AG04450 (cell line): ENCODE measurements at regions not wholly inside any gene's neighbourhood (a gene's known extent, or its start where the extent isn't known, plus 50 kb on each side); places are given as distances from the start of the nearest gene placed in this dataset.
"Not testable (repeated sequence)": the region's sequence is repeated elsewhere in the genome, so short reads cannot be mapped to it uniquely, and the experiment has no call there.

Experiments used
- CTCF ChIA-PET: fragments of 300-600, 350-600 bp; formaldehyde crosslinking; extraction: SDS; loops from one replicate; lab custom pipeline; 2022; ENCODE audit warnings: antibody characterized with exemption, inconsistent platforms; lab: Charles Lee
- POLR2A ChIA-PET: fragments of 350-600 bp; formaldehyde crosslinking; extraction: SDS; loops from one replicate; lab custom pipeline; 2021; ENCODE audit warnings: antibody characterized with exemption, inconsistent platforms; lab: Yijun Ruan, JAX
- DNase-seq: peaks from one replicate; pipeline ENCODE4 v3.0.0-alpha.2; 2011; ENCODE audit warnings: low read depth, low spot score
- H3K27ac ChIP-seq: one replicate; pipeline ENCODE4 v1.5.1; 2012; ENCODE audit warnings: low read depth, low read length, control low read depth
- H3K27me3 ChIP-seq: one replicate; pipeline ENCODE4 v1.6.0; 2012; ENCODE audit warnings: low read length; ENCODE audit not compliant: control insufficient read depth, insufficient read depth
- H3K4me3 ChIP-seq: 2 replicates; pipeline ENCODE4 v1.5.1; 2011; ENCODE audit warnings: mild to moderate bottlenecking, low read depth, low read length, control low read depth
- H3K9me3 ChIP-seq: 2 replicates; pipeline ENCODE4 v1.5.1; 2012; ENCODE audit warnings: low read length; ENCODE audit not compliant: control insufficient read depth, insufficient read depth
- TF ChIP-seq, protein P1 (sequence below): IDR thresholded peaks from 2 replicates; pipeline ENCODE4 v1.5.1; 2011; ENCODE audit warnings: low read depth, low read length, control low read depth, inconsistent platforms

DNA sequence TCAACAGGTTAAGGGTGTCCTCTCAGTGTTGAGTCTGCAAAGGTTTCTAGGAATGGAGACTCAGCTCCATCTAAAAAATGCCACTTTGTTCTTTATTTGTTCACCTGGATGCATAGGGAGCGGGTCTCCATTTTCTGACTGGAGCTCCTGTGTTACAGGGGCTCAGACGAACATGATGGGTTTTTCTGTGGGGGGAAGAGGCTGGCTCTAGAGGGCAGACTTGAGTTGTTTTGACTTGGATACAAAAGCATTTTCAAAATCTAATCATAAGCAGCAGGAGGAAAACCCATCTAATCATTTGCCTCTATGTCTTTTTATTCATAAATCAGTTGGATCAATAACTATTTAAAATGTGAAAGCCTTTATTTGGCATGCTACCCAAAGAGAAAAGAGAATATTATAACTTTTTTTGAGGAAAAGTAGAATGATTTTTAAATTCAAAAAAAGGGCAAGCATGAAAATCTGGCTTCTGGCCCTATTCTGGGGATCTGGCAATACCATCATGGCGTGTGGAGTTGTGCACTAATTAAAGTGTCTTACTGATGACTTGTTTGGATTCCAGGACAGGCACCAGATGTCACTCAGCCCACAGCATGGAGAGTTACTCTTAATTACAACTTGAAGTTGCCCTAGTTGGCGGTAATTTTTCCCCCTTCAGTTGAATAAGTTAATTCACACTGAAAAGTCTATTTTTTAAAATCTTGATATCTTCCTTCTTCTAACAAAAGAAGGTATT lies 594.9 kb downstream of the REEP3 start:
- ChIA-PET CTCF (interaction anchor here (1.6 kb wide), 1 partner anchor 12 kb away, joined by 4 read pairs; no protein-coding TSS in a partner anchor), POLR2A (no interaction called here)
- H3K9me3 ChIP-seq, result no peaks in the 10 kb centered on the region
- TF ChIP-seq, protein P1, sequence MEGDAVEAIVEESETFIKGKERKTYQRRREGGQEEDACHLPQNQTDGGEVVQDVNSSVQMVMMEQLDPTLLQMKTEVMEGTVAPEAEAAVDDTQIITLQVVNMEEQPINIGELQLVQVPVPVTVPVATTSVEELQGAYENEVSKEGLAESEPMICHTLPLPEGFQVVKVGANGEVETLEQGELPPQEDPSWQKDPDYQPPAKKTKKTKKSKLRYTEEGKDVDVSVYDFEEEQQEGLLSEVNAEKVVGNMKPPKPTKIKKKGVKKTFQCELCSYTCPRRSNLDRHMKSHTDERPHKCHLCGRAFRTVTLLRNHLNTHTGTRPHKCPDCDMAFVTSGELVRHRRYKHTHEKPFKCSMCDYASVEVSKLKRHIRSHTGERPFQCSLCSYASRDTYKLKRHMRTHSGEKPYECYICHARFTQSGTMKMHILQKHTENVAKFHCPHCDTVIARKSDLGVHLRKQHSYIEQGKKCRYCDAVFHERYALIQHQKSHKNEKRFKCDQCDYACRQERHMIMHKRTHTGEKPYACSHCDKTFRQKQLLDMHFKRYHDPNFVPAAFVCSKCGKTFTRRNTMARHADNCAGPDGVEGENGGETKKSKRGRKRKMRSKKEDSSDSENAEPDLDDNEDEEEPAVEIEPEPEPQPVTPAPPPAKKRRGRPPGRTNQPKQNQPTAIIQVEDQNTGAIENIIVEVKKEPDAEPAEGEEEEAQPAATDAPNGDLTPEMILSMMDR, result peak; percentile 44; the same call in 1 of the 2 replicates
- H3K27me3 ChIP-seq, result no peaks in the 10 kb centered on the region
- H3K27ac ChIP-seq, result no peak overlapping the region
- H3K4me3 ChIP-seq, result no peak overlapping the region
- DNase-seq, result no peak

DNA sequence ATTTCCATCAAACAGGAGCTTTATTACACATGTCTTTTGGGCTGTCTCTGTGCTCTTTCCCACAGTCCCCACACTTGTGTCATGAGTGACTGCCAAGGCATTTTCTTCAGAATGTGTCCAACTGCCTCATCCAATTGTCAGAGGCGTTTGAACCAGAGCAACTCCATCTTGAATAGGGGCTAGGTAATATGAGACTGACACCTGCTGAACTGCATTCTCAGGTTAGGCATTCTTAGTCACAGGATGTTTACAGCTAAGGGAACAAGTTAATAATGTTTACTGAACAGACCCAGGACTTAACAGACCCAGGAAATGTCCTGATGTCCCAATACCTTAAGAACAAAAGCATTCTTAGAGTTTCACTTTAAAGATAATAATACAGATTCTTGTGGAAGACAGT lies 595.5 kb downstream of the REEP3 start:
- H3K9me3 ChIP-seq, result no peaks in the 10 kb centered on the region
- H3K4me3 ChIP-seq, result no peak overlapping the region
- ChIA-PET POLR2A (no interaction called here), CTCF (no interaction called here)
- DNase-seq, result no peak
- TF ChIP-seq, protein P1, result no peak
- no peak overlapping the region for H3K27ac ChIP-seq
- no peaks in the 10 kb centered on the region for H3K27me3 ChIP-seq

DNA sequence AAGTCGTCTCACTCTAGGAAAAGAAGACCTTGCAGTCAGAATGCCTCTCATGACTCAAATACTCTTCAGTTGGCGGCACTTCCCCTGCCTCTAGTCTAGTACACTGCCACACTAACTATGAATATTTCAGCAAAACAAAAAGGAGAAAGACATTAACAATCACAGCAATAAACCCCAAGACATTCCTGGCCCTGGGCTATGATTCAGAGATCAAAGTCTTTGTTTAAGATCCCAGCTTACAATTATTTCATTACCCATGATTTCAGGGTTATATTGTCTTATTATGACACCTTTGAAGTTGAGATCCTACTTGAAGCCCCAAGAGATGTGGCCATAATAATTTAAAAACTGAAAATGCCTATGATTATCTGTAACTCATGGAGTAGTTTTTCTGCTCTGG lies 597.5 kb downstream of the REEP3 start:
- POLR2A ChIA-PET, result no interaction called here
- CTCF ChIA-PET, result no interaction called here
- H3K27ac ChIP-seq, result no peak overlapping the region
- no peaks in the 10 kb centered on the region for H3K9me3 ChIP-seq
- TF ChIP-seq, protein P1, result no peak
- no peaks in the 10 kb centered on the region for H3K27me3 ChIP-seq
- H3K4me3 ChIP-seq, result no peak overlapping the region
- DNase-seq, result no peak

DNA sequence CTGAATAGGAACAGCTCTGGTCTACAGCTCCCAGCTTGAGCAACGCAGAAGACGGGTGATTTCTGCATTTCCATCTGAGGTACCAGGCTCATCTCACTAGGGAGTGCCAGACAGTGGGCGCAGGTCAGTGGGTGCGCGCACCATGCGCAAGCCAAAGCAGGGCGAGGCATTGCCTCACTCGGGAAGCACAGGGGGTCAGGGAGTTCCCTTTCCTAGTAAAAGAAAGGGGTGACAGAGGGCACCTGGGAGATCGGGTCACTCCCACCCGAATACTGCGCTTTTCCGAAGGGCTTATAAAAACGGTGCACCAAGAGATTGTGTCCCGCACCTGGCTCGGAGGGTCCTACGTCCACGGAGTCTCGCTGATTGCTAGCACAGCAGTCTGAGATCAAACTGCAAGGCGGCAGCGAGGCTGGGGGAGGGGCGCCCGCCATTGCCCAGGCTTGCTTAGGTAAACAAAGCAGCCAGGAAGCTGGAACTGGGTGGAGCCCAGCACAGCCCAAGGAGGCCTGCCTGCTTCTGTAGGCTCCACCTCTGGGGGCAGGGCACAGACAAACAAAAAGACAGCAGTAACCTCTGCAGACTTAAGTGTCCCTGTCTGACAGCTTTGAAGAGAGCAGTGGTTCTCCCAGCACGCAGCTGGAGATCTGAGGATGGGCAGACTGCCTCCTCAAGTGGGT lies 599.2 kb downstream of the REEP3 start:
- DNase-seq, H3K9me3 ChIP-seq, H3K27ac ChIP-seq, H3K4me3 ChIP-seq, CTCF ChIA-PET, POLR2A ChIA-PET, H3K27me3 ChIP-seq: not testable (repeated sequence)

DNA sequence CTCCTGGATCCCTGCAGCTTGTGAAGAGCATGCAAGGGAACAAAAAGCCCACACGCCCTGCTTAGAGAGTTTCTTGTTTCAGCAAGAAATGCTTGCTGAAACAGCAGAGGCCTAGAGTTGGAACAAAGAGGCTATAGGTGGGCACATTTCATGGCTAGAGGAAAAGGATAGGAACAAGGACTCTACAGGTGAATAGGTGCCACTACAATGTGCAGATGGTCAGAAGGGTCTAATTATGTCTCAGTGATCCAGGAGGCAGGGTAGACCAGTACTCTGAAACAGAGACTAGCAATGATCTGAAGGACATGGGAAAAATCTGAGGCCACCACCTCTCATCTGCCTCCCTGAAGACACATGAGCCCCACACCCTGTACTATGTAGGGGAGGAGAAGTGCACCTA lies 609.0 kb downstream of the REEP3 start:
- Histone ChIP-seq H3K27ac (no peak overlapping the region), H3K9me3 (no peaks in the 10 kb centered on the region), H3K4me3 (no peak overlapping the region), H3K27me3 (no peaks in the 10 kb centered on the region)
- ChIA-PET CTCF (no interaction called here), POLR2A (no interaction called here)
- TF ChIP-seq, protein P1, result no peak
- no peak for DNase-seq
